Retinal pigment epithelial cell (primary cell): ENCODE measurements at regions not wholly inside any gene's neighbourhood (a gene's known extent, or its start where the extent isn't known, plus 50 kb on each side); places are given as distances from the start of the nearest gene placed in this dataset.
A peak's percentile ranks its signal among the peaks of the same experiment; 100 is the strongest.

Experiments
- DNase-seq: peaks from one replicate; pipeline ENCODE4 v3.0.0-alpha.2; 2010; ENCODE audit warnings: low read depth
- H3K4me3 ChIP-seq: 2 replicates; pipeline ENCODE4 v1.5.1; 2011; ENCODE audit warnings: mild to moderate bottlenecking, low read length, control low read depth, moderate library complexity
- CTCF ChIP-seq: conservative IDR thresholded peaks from 2 replicates; pipeline ENCODE4 v1.5.1; 2011; ENCODE audit warnings: low read depth, low read length, control low read depth, inconsistent platforms

- peak; percentile 90 for DNase-seq
- TF ChIP-seq CTCF, result no peak
- no peak overlapping the region for H3K4me3 ChIP-seq
Measured at GRCh38 chr6:144844596-144844995, 559.5 kb downstream of the UTRN start.

- DNase-seq, result no peak
- no peak for TF ChIP-seq CTCF
- H3K4me3 ChIP-seq, result no peak overlapping the region
Measured at GRCh38 chr6:144845186-144845585, 560.1 kb downstream of the UTRN start.

GRCh38 chr6:144847916-144848315, 562.8 kb downstream of the UTRN start:
- H3K4me3 ChIP-seq, result no peak overlapping the region
- DNase-seq, result no peak
- TF ChIP-seq CTCF, result no peak

GRCh38 chr6:144849920-144850319, 564.8 kb downstream of the UTRN start:
- no peak overlapping the region for H3K4me3 ChIP-seq
- DNase-seq, result no peak
- TF ChIP-seq CTCF, result no peak

- DNase-seq, result peak; percentile 60
- no peak overlapping the region for H3K4me3 ChIP-seq
- TF ChIP-seq CTCF, result no peak
Measured at GRCh38 chr6:144853603-144854002, 568.5 kb downstream of the UTRN start.

GRCh38 chr6:144854654-144855053, 569.5 kb downstream of the UTRN start:
- DNase-seq, result no peak
- H3K4me3 ChIP-seq, result no peak overlapping the region
- no peak for TF ChIP-seq CTCF

GRCh38 chr6:144855375-144855774, 570.2 kb downstream of the UTRN start:
- no peak overlapping the region for H3K4me3 ChIP-seq
- DNase-seq, result no peak
- no peak for TF ChIP-seq CTCF
